Skeletal muscle tissue (tissue), 3 donors: ENCODE measurements at regions not wholly inside any gene's neighbourhood (a gene's known extent, or its start where the extent isn't known, plus 50 kb on each side); places are given as distances from the start of the nearest gene placed in this dataset.
"Not testable (repeated sequence)": the region's sequence is repeated elsewhere in the genome, so short reads cannot be mapped to it uniquely, and the experiment has no call there.

Source experiments
- H3K27ac ChIP-seq: one replicate; pipeline ENCODE4 v1.7.0; 2013; ENCODE audit warnings: mild to moderate bottlenecking, low read depth, low read length, inconsistent platforms
- H3K27me3 ChIP-seq, 3 donors: one replicate each; pipeline ENCODE4 v1.7.0; 2013; ENCODE audit warnings: low read length in 3 of 3; ENCODE audit not compliant: control insufficient read depth in 3 of 3, insufficient read depth in 3 of 3
- H3K36me3 ChIP-seq, 3 donors: one replicate each; pipeline ENCODE4 v1.7.0; 2013; ENCODE audit warnings: low read length in 3 of 3; ENCODE audit not compliant: control insufficient read depth in 3 of 3, insufficient read depth in 3 of 3
- H3K4me1 ChIP-seq, 3 donors: one replicate each; pipeline ENCODE4 v1.7.0; 2013; ENCODE audit warnings: low read length in 3 of 3, mild to moderate bottlenecking in 3 of 3; ENCODE audit not compliant: control insufficient read depth in 3 of 3, insufficient read depth in 3 of 3
- H3K4me3 ChIP-seq, 3 donors: one replicate each; pipeline ENCODE4 v1.7.0; 2013; ENCODE audit warnings: low read length in 3 of 3
- H3K9ac ChIP-seq, 3 donors: one replicate each; pipeline ENCODE4 v1.7.0; 2013; ENCODE audit warnings: low read length in 3 of 3, mild to moderate bottlenecking in 3 of 3, moderate library complexity in 2 of 3, low read depth in 1 of 3
- H3K9me3 ChIP-seq, 3 donors: one replicate each; pipeline ENCODE4 v1.7.0; 2013; ENCODE audit warnings: low read length in 3 of 3; ENCODE audit not compliant: control insufficient read depth in 3 of 3
- donor health status: Osteomylitis.

GRCh38 chr9:65566018-65566417 is 109.7 kb upstream of the ZNG1E start:
- not testable (repeated sequence) for H3K4me3 ChIP-seq, H3K27ac ChIP-seq, H3K9me3 ChIP-seq, H3K9ac ChIP-seq, H3K4me1 ChIP-seq, H3K27me3 ChIP-seq, H3K36me3 ChIP-seq

DNA sequence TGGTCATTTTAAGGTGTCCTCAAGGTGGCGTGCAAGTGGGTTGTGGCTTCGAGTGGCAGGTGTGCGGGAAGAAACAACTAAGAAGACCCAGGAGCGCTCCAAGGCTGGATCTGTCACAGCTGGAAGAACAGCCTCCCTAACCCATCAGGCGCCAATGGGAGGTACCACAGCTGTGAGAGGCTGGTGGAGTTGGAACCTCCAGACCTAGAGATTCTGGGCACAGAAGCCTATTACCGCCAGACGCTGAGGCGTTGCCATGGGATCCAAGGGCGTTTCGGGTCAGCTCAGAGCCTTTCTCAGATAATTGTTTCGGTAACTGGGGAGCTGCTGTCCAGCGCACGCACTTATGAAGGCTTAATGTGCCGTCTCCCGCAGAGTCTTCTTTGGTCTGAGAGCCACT is 156.7 kb upstream of the ZNG1E start:
- H3K9ac ChIP-seq, H3K4me3 ChIP-seq, H3K36me3 ChIP-seq, H3K27me3 ChIP-seq, H3K4me1 ChIP-seq, H3K27ac ChIP-seq, H3K9me3 ChIP-seq: not testable (repeated sequence)

GRCh38 chr9:65514465-65514864 is 161.3 kb upstream of the ZNG1E start:
- H3K27me3 ChIP-seq, H3K4me1 ChIP-seq, H3K27ac ChIP-seq, H3K9me3 ChIP-seq, H3K36me3 ChIP-seq, H3K9ac ChIP-seq, H3K4me3 ChIP-seq: not testable (repeated sequence)

DNA sequence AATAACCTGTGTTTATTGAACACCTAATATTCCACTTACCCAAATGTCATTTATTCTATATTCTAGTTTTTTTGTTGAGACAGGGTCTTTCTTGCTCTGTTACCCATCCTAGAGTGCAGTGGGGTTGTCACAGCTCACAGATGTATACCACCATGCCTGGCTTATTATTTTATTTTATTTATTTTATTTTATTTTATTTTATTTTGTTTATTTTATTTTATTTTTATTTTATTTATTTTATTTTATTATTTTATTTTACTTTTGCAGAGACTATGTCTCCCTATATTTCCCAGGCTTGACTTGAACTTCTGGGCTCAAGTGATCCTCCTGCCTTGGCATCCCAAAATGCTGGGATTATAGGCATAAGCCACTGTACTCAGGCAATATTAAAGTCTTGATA is 167.8 kb upstream of the ZNG1E start:
- H3K36me3 ChIP-seq, H3K9ac ChIP-seq, H3K27me3 ChIP-seq, H3K4me3 ChIP-seq, H3K4me1 ChIP-seq, H3K27ac ChIP-seq, H3K9me3 ChIP-seq: not testable (repeated sequence)

DNA sequence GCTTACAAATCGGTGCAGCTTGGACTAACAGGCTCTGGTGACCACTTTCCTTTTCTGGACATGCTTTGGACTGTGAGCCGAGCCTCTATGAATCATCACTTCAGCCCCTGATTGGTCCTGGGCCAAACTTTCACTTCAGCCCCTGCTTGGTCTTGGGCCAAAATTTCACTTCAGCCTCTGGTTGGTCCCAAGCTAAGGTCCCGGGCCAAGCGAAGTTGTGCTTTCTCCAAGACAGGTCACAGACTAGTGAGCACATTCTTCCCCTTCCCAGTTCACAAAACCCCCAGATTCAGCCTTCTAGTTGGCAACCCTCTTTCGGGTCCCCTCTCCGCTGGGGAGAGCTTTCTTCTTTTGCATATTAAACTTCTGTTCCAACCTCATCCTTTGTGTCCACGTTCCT is 171.0 kb upstream of the ZNG1E start:
- not testable (repeated sequence) for H3K9ac ChIP-seq, H3K4me1 ChIP-seq, H3K27me3 ChIP-seq, H3K4me3 ChIP-seq, H3K27ac ChIP-seq, H3K9me3 ChIP-seq, H3K36me3 ChIP-seq

DNA sequence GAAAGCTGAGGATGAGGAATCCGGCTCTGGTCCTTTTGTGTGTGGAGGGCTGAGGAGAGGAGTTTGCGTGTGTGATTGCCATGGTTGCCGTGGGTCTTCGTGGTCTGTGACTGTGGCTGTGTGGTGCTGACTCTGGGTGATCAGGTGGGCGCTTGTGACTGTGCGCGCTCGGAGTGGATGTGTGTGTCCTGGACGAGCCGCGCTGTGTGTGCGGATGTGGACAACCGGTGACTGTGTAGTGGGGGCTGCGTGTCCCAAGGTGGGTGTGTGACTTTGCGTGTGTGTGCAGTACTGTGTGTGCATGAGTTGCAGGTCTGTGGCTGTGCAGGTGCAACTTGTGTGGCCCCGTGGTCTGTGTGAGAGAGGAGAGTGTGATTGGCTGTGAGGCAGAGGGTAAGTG is 172.0 kb upstream of the ZNG1E start:
- H3K4me1 ChIP-seq, H3K9ac ChIP-seq, H3K4me3 ChIP-seq, H3K27ac ChIP-seq, H3K36me3 ChIP-seq, H3K9me3 ChIP-seq, H3K27me3 ChIP-seq: not testable (repeated sequence)

DNA sequence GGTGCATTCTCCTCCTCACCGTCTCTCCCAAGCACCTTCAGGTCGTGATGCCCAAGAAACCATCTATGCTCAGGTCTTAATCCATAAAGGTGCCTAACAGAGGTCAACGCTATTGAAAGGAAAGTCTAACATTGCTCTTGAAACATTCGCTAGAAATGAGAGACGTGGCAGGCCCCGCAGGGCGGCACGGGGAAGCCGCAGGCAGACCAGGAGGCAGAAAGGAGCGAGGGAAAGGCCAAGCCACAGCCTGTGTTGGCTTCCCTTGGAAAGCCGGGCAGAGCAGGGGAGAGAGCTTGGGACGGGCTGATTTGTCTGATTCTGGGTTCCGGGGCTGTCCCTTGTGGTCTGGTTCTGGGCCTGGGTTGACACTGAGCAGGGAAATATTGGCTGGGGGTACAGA is 192.8 kb upstream of the ZNG1E start:
- H3K9me3 ChIP-seq, H3K4me3 ChIP-seq, H3K27ac ChIP-seq, H3K9ac ChIP-seq, H3K27me3 ChIP-seq, H3K36me3 ChIP-seq, H3K4me1 ChIP-seq: not testable (repeated sequence)

DNA sequence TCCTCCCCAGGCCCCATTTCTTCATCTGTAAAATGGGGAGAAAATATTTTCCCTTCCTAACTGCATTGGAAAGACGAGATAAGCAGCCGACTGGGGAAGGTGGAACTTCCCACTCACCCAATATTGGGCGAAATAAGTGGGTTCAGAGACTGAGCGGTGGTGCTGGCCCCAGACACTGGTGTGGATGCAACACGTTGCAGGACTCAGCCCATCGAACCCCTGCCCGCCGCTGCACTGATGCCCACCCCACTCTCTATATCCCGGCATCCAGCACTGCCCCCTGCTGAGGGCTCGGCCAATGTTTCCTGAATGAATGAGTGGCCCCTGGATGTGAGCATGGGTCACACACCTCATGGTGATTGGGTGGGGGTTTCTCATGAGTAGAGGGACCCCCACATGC is 194.4 kb upstream of the ZNG1E start:
- not testable (repeated sequence) for H3K9me3 ChIP-seq, H3K4me1 ChIP-seq, H3K27ac ChIP-seq, H3K36me3 ChIP-seq, H3K4me3 ChIP-seq, H3K9ac ChIP-seq, H3K27me3 ChIP-seq

- H3K9ac ChIP-seq, H3K27me3 ChIP-seq, H3K27ac ChIP-seq, H3K4me3 ChIP-seq, H3K9me3 ChIP-seq, H3K4me1 ChIP-seq, H3K36me3 ChIP-seq: not testable (repeated sequence)
These were observed 189.9 kb upstream of the FOXD4L5 start for GRCh38 chr9:65474891-65475290.

GRCh38 chr9:65473059-65473822 is 188.2 kb upstream of the FOXD4L5 start:
- not testable (repeated sequence) for H3K36me3 ChIP-seq, H3K9ac ChIP-seq, H3K4me3 ChIP-seq, H3K27ac ChIP-seq, H3K9me3 ChIP-seq, H3K27me3 ChIP-seq, H3K4me1 ChIP-seq

DNA sequence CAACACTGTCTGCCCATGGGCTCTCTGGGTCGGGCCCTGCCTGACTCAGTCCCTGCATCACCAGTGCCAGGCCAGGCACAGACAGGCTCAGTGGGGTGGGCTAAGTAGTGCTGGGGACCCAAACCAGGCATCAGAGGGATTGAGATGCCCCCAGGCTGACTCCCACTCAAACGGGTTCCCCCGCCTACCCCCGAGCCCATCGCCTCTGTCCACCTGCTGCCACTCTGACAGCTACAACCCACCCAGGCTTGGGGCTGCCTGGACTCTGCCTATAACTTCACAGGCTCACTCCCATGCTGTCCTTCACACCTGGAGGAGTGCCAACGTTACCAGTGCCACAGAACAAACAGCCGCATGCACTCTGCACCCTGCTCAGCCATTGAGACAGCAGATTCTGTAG is 186.1 kb upstream of the FOXD4L5 start:
- not testable (repeated sequence) for H3K27me3 ChIP-seq, H3K9ac ChIP-seq, H3K36me3 ChIP-seq, H3K27ac ChIP-seq, H3K4me3 ChIP-seq, H3K4me1 ChIP-seq, H3K9me3 ChIP-seq
